Epithelial cell of esophagus (primary cell): ENCODE measurements at regions not wholly inside any gene's neighbourhood (a gene's known extent, or its start where the extent isn't known, plus 50 kb on each side); places are given as distances from the start of the nearest gene placed in this dataset.
"Not testable (repeated sequence)": the region's sequence is repeated elsewhere in the genome, so short reads cannot be mapped to it uniquely, and the experiment has no call there.

Experiments
- DNase-seq: peaks from one replicate; pipeline ENCODE4 v3.0.0; 2010; ENCODE audit warnings: low read depth
- H3K4me3 ChIP-seq: 2 replicates; pipeline ENCODE4 v1.5.1; 2011; ENCODE audit warnings: mild to moderate bottlenecking, low read length, control low read depth
- CTCF ChIP-seq: IDR thresholded peaks from 2 replicates; pipeline ENCODE4 v1.5.1; 2011; ENCODE audit warnings: low read depth, mild to moderate bottlenecking, low read length, control low read depth, inconsistent platforms; ENCODE audit not compliant: insufficient read depth; ENCODE audit errors: missing control alignments

- TF ChIP-seq CTCF: no peak
- no peak for DNase-seq
- no peak overlapping the region for H3K4me3 ChIP-seq
These were observed 280.6 kb upstream of the SFSWAP start for GRCh38 chr12:131430158-131430742.

GRCh38 chr12:131431126-131431655 lies 279.7 kb upstream of the SFSWAP start:
- H3K4me3 ChIP-seq, DNase-seq: not testable (repeated sequence)

GRCh38 chr12:131432532-131433260 lies 278.2 kb upstream of the SFSWAP start:
- no peak for DNase-seq
- TF ChIP-seq CTCF: no peak

GRCh38 chr12:131434208-131435125 lies 276.4 kb upstream of the SFSWAP start:
- no peak overlapping the region for H3K4me3 ChIP-seq
- TF ChIP-seq CTCF: no peak
- DNase-seq: no peak

More at GRCh38 chr12:131432532-131433260, 278.2 kb upstream of the SFSWAP start:
- no peak overlapping the region for H3K4me3 ChIP-seq

GRCh38 chr12:131436922-131437705 lies 273.8 kb upstream of the SFSWAP start:
- no peak for TF ChIP-seq CTCF
- no peak for DNase-seq
- H3K4me3 ChIP-seq: no peak overlapping the region

- no peak for DNase-seq
- TF ChIP-seq CTCF: no peak
- H3K4me3 ChIP-seq: no peak overlapping the region
These were observed 273.0 kb upstream of the SFSWAP start for GRCh38 chr12:131437706-131438492.

GRCh38 chr12:131438493-131438835 lies 272.4 kb upstream of the SFSWAP start:
- not testable (repeated sequence) for DNase-seq, H3K4me3 ChIP-seq
